MG63 (cell line): ENCODE measurements at regions not wholly inside any gene's neighbourhood (a gene's known extent, or its start where the extent isn't known, plus 50 kb on each side); places are given as distances from the start of the nearest gene placed in this dataset.

Experiments used
- DNase-seq: peaks from one replicate; pipeline ENCODE4 v3.0.0-alpha.2; 2020
- H3K27me3 ChIP-seq: fragments of 250-450 bp; sonication (Bioruptor Pico); 2 replicates; pipeline ENCODE4 v1.5.1; 2020; ENCODE audit warnings: mild to moderate bottlenecking, moderate library complexity
- H3K36me3 ChIP-seq: fragments of 250-450 bp; sonication (Bioruptor Pico); 2 replicates; pipeline ENCODE4 v1.5.1; 2020; ENCODE audit warnings: mild to moderate bottlenecking, moderate library complexity
- H3K4me3 ChIP-seq: fragments of 250-450 bp; sonication (Bioruptor Pico); 2 replicates; pipeline ENCODE4 v1.5.1; 2020; ENCODE audit warnings: mild to moderate bottlenecking, moderate library complexity
- H3K9me3 ChIP-seq: fragments of 250-450 bp; sonication (Bioruptor Pico); 2 replicates; pipeline ENCODE4 v1.5.1; 2020; ENCODE audit warnings: mild to moderate bottlenecking, moderate library complexity

DNA sequence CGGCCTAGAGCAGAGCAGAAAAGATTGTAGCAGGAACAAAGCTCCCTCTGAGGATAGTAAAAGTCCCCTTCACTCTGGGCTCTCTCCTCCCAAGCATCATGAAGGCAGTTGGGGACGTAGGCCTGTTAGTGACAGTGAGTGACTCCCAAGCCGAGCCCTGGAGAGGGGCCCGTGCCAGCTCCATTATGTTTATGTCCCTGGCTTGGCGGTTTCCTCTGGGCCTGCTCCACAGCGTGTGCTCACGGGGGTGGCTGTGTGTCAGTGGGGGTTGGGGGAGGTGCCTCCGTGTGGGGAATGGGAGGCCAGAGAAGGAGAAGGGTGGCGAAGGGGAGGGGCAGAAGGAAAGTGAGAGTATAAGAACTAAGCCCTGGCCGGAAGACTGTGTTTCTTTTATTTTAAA is 170.0 kb upstream of the VASH1 start:
- no peaks in the 10 kb centered on the region for H3K27me3 ChIP-seq
- H3K36me3 ChIP-seq, result no peaks in the 10 kb centered on the region
- no peaks in the 10 kb centered on the region for H3K9me3 ChIP-seq
- H3K4me3 ChIP-seq, result no peak overlapping the region
- no peak for DNase-seq

DNA sequence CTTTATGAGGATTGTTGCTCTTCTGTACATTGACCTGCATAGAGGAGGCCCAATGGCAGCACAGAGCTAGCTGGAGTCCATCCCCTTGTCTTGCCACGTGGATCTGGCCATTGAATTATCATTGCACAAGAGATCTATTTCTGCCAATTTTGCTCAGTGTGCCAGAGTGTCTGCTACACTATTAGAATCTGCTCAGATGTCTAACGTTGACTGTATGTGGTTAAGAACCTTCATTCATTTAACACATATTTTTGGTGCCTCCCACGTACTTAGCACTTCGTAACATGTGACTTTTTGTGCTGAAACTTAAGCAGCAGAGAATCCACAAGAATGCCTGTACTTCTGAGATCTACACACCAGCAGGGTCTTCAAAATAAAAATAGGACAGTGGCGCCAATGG is 166.0 kb upstream of the VASH1 start:
- no peaks in the 10 kb centered on the region for H3K27me3 ChIP-seq
- DNase-seq, result no peak
- no peaks in the 10 kb centered on the region for H3K36me3 ChIP-seq
- H3K4me3 ChIP-seq, result no peak overlapping the region
- no peaks in the 10 kb centered on the region for H3K9me3 ChIP-seq

- Histone ChIP-seq H3K27me3 (no peaks in the 10 kb centered on the region), H3K4me3 (no peak overlapping the region), H3K36me3 (no peaks in the 10 kb centered on the region), H3K9me3 (no peaks in the 10 kb centered on the region)
- DNase-seq, result no peak
These were observed 163.9 kb upstream of the VASH1 start for GRCh38 chr14:76597387-76597786.

DNA sequence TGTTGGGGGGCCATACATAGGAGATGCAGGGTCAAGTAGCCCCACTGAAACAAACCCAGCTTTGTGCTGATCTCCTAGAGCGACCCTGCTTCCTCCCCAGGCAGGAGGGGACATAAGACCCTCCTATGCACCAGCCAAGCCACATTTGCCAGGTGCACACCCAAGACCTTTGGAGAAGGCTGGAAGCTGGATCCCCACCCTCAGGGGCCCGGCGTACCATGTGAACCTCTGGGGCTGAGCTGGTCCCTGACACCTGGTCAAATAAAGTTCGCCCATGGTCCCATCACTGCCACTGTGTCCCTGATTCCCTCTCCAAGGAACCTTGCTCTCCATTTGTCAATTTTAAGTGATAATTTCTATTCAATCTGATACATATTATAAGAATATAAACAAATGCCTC is 162.1 kb upstream of the VASH1 start:
- Histone ChIP-seq H3K36me3 (no peaks in the 10 kb centered on the region), H3K27me3 (no peaks in the 10 kb centered on the region), H3K4me3 (no peak overlapping the region), H3K9me3 (no peaks in the 10 kb centered on the region)
- DNase-seq, result no peak

- DNase-seq, result no peak
- Histone ChIP-seq H3K9me3 (no peaks in the 10 kb centered on the region), H3K27me3 (no peaks in the 10 kb centered on the region), H3K4me3 (no peak overlapping the region), H3K36me3 (no peaks in the 10 kb centered on the region)
These were observed 161.5 kb upstream of the VASH1 start for GRCh38 chr14:76599559-76600287.

DNA sequence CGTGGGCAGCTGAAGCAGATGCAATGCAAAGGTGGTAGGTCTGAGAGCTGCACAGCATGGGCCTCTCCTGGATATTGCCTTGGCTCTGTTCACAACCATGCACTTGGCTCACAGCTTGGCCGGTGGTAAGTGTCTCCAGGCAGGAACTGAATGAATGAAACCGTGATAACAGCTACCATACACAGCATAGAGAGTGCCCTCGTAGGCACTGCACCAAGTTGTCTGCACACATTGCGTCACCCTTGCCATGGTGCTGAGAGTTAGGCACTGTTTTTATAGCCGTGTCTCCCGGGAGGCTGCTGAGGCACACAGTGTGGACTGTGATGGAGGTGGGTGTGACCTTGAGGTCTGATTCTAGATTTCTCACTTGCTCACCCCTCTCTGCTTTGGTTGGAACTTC is 157.6 kb upstream of the VASH1 start:
- no peak for DNase-seq
- Histone ChIP-seq H3K4me3 (no peak overlapping the region), H3K9me3 (no peaks in the 10 kb centered on the region), H3K27me3 (no peaks in the 10 kb centered on the region), H3K36me3 (no peaks in the 10 kb centered on the region)

- Histone ChIP-seq H3K9me3 (no peaks in the 10 kb centered on the region), H3K36me3 (no peaks in the 10 kb centered on the region), H3K4me3 (no peak overlapping the region), H3K27me3 (no peaks in the 10 kb centered on the region)
- DNase-seq, result no peak
These were observed 153.8 kb upstream of the VASH1 start for GRCh38 chr14:76607510-76607909.

DNA sequence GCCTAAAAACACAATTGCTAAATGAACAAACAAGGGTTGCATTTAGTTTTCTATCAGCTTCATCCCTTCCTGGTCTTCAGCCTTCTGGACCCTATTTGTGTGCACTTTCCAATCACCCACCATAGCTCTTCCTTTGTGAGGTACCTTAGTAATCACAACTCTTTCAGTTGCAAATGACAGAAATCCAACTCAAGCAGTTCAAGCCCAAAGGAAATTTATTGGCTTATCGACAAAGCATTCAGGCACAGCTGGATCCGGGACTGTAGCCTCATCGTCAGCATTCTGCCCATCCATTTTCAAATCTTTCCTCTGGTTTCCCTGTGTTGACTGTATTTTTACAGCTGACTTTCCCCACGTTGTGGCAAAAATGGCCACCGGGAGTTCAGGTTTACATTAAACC is 148.6 kb upstream of the VASH1 start:
- Histone ChIP-seq H3K9me3 (peaks cover 4% of the 10 kb centered on the region; the same call in 1 of the 2 replicates), H3K27me3 (no peaks in the 10 kb centered on the region), H3K36me3 (no peaks in the 10 kb centered on the region), H3K4me3 (no peak overlapping the region)
- DNase-seq, result no peak

DNA sequence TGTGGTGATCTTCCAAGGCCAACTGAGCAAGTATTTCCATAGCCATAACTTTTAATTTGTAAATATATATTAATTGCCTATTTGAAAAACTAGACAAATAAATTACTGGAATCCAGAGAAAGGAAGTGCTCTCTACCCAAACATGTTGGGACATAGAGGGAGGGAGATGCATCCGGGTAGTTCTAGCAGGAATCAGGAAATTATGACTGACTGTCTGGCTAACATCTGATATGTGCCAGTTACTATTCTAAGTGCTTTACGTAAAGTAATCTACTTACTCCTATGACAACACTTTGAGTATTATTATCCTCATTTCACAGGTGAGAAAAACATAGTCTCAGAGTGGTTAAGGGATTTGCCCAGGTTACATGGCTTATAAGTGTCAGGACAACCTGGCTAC is 147.7 kb upstream of the VASH1 start:
- H3K9me3 ChIP-seq, result peaks cover 4% of the 10 kb centered on the region; the same call in 1 of the 2 replicates
- no peaks in the 10 kb centered on the region for H3K27me3 ChIP-seq
- no peaks in the 10 kb centered on the region for H3K36me3 ChIP-seq
- H3K4me3 ChIP-seq, result no peak overlapping the region
- DNase-seq, result no peak

GRCh38 chr14:76615331-76615730 is 145.9 kb upstream of the VASH1 start:
- Histone ChIP-seq H3K36me3 (no peaks in the 10 kb centered on the region), H3K27me3 (no peaks in the 10 kb centered on the region), H3K9me3 (peaks cover 4% of the 10 kb centered on the region; the same call in 1 of the 2 replicates), H3K4me3 (no peak overlapping the region)
- DNase-seq, result no peak

- DNase-seq, result no peak
- H3K36me3 ChIP-seq, result no peaks in the 10 kb centered on the region
- no peaks in the 10 kb centered on the region for H3K27me3 ChIP-seq
- peaks cover 4% of the 10 kb centered on the region; the same call in 1 of the 2 replicates for H3K9me3 ChIP-seq
- H3K4me3 ChIP-seq, result no peak overlapping the region
These were observed 143.8 kb upstream of the VASH1 start for GRCh38 chr14:76617440-76617839.

GRCh38 chr14:76636602-76637001 is 124.7 kb upstream of the VASH1 start:
- H3K4me3 ChIP-seq, result no peak overlapping the region
- no peaks in the 10 kb centered on the region for H3K9me3 ChIP-seq
- no peaks in the 10 kb centered on the region for H3K36me3 ChIP-seq
- no peak for DNase-seq
- H3K27me3 ChIP-seq, result no peaks in the 10 kb centered on the region; the same call in 1 of the 2 replicates

- no peak for DNase-seq
- Histone ChIP-seq H3K4me3 (no peak overlapping the region), H3K9me3 (no peaks in the 10 kb centered on the region), H3K27me3 (no peaks in the 10 kb centered on the region; the same call in 1 of the 2 replicates), H3K36me3 (no peaks in the 10 kb centered on the region)
These were observed 122.4 kb upstream of the VASH1 start for GRCh38 chr14:76638841-76639240.

GRCh38 chr14:76639606-76640229 is 121.5 kb upstream of the VASH1 start:
- no peaks in the 10 kb centered on the region for H3K9me3 ChIP-seq
- no peaks in the 10 kb centered on the region for H3K36me3 ChIP-seq
- H3K27me3 ChIP-seq, result no peaks in the 10 kb centered on the region; the same call in 1 of the 2 replicates
- H3K4me3 ChIP-seq, result no peak overlapping the region
- no peak for DNase-seq

GRCh38 chr14:76640923-76641395 is 120.3 kb upstream of the VASH1 start:
- no peaks in the 10 kb centered on the region; the same call in 1 of the 2 replicates for H3K27me3 ChIP-seq
- peak; percentile 4 for DNase-seq
- H3K9me3 ChIP-seq, result no peaks in the 10 kb centered on the region
- H3K36me3 ChIP-seq, result no peaks in the 10 kb centered on the region
- no peak overlapping the region for H3K4me3 ChIP-seq

- Histone ChIP-seq H3K27me3 (no peaks in the 10 kb centered on the region), H3K4me3 (no peak overlapping the region), H3K36me3 (no peaks in the 10 kb centered on the region), H3K9me3 (no peaks in the 10 kb centered on the region)
- DNase-seq, result no peak
These were observed 119.7 kb upstream of the VASH1 start for GRCh38 chr14:76641541-76641940.

DNA sequence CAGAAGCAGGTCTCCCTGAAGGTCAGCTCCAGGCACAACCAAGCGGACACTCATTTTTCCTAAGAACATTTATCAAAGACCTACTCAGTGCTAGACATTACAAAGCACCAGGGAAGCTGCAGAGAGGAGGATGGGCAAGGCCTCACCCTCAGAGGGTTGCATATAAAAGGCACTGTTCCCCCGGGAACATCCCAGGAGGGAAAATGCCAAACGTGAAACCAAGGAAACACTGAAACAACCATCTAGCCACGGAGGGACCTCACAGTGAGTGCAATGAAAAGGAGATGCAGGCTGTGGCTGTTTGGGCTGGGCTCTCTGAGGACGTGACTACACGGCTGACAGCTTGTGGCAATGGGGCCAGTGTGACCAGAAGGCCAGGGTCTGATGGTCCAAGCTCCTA is 117.4 kb upstream of the VASH1 start:
- H3K36me3 ChIP-seq, result no peaks in the 10 kb centered on the region
- no peak for DNase-seq
- no peaks in the 10 kb centered on the region for H3K9me3 ChIP-seq
- H3K4me3 ChIP-seq, result no peak overlapping the region
- H3K27me3 ChIP-seq, result no peaks in the 10 kb centered on the region
